ENCODE measurements at regions not wholly inside any gene's neighbourhood (a gene's known extent, or its start where the extent isn't known, plus 50 kb on each side); places are given as distances from the start of the nearest gene placed in this dataset.
"Not testable (repeated sequence)": the region's sequence is repeated elsewhere in the genome, so short reads cannot be mapped to it uniquely, and the experiment has no call there.

- H3K4me1 ChIP-seq (ENCODE audit: low read depth): no peaks in the 10 kb centered on the region
- no peaks in the 10 kb centered on the region for H3K9me3 ChIP-seq (ENCODE audit: low read depth)
- no peaks in the 10 kb centered on the region for H3K27me3 ChIP-seq
- TF ChIP-seq CTCF (IDR thresholded peaks at IDR 0.05; ENCODE audit: low read depth, low read length): no peak
- H3K27ac ChIP-seq: no peak overlapping the region
- no peak overlapping the region for H3K4me3 ChIP-seq
- DNase-seq (ENCODE audit: low read depth in 1 of 2, low spot score in 1 of 2): no peak
- H3K36me3 ChIP-seq: no peaks in the 10 kb centered on the region
These were observed 204.1 kb upstream of the TBL1XR1 start for GRCh38 chr3:177401375-177401774.

GRCh38 chr3:177402533-177402932 lies 205.3 kb upstream of the TBL1XR1 start:
- H3K4me1 ChIP-seq (ENCODE audit: low read depth): no peaks in the 10 kb centered on the region
- no peak for DNase-seq (ENCODE audit: low read depth in 1 of 2, low spot score in 1 of 2)
- H3K27me3 ChIP-seq: no peaks in the 10 kb centered on the region
- no peak overlapping the region for H3K27ac ChIP-seq
- H3K9me3 ChIP-seq (ENCODE audit: low read depth): no peaks in the 10 kb centered on the region
- no peak overlapping the region for H3K4me3 ChIP-seq
- no peak for TF ChIP-seq CTCF (IDR thresholded peaks at IDR 0.05; ENCODE audit: low read depth, low read length)
- no peaks in the 10 kb centered on the region for H3K36me3 ChIP-seq

- H3K27me3 ChIP-seq: no peaks in the 10 kb centered on the region
- no peak overlapping the region for H3K27ac ChIP-seq
- no peak for DNase-seq (ENCODE audit: low read depth in 1 of 2, low spot score in 1 of 2)
- H3K4me1 ChIP-seq (ENCODE audit: low read depth): no peaks in the 10 kb centered on the region
- H3K4me3 ChIP-seq: no peak overlapping the region
- H3K36me3 ChIP-seq: no peaks in the 10 kb centered on the region
- no peak for TF ChIP-seq CTCF (IDR thresholded peaks at IDR 0.05; ENCODE audit: low read depth, low read length)
- H3K9me3 ChIP-seq (ENCODE audit: low read depth): no peaks in the 10 kb centered on the region
These were observed 207.9 kb upstream of the TBL1XR1 start for GRCh38 chr3:177405191-177405672.

GRCh38 chr3:177410730-177411129 lies 213.4 kb upstream of the TBL1XR1 start:
- TF ChIP-seq CTCF (IDR thresholded peaks at IDR 0.05; ENCODE audit: low read depth, low read length): no peak
- DNase-seq (ENCODE audit: low read depth in 1 of 2, low spot score in 1 of 2): no peak
- Histone ChIP-seq H3K27me3 (no peaks in the 10 kb centered on the region), H3K4me3 (no peak overlapping the region), H3K9me3 (ENCODE audit: low read depth) (no peaks in the 10 kb centered on the region), H3K36me3 (no peaks in the 10 kb centered on the region), H3K4me1 (ENCODE audit: low read depth) (no peaks in the 10 kb centered on the region), H3K27ac (no peak overlapping the region)

GRCh38 chr3:177411201-177411600 lies 213.9 kb upstream of the TBL1XR1 start:
- no peaks in the 10 kb centered on the region for H3K9me3 ChIP-seq (ENCODE audit: low read depth)
- H3K36me3 ChIP-seq: no peaks in the 10 kb centered on the region
- no peak overlapping the region for H3K4me3 ChIP-seq
- H3K27me3 ChIP-seq: no peaks in the 10 kb centered on the region
- no peak overlapping the region for H3K27ac ChIP-seq
- DNase-seq (ENCODE audit: low read depth in 1 of 2, low spot score in 1 of 2): no peak
- TF ChIP-seq CTCF (IDR thresholded peaks at IDR 0.05; ENCODE audit: low read depth, low read length): no peak
- H3K4me1 ChIP-seq (ENCODE audit: low read depth): no peaks in the 10 kb centered on the region

- not testable (repeated sequence) for H3K36me3 ChIP-seq; H3K27me3 ChIP-seq; DNase-seq (ENCODE audit: low read depth in 1 of 2, low spot score in 1 of 2); H3K4me3 ChIP-seq; H3K4me1 ChIP-seq (ENCODE audit: low read depth); H3K9me3 ChIP-seq (ENCODE audit: low read depth); H3K27ac ChIP-seq
These were observed 215.4 kb upstream of the TBL1XR1 start for GRCh38 chr3:177412677-177413170.
